ACC112 (cell line): ENCODE measurements at regions not wholly inside any gene's neighbourhood (a gene's known extent, or its start where the extent isn't known, plus 50 kb on each side); places are given as distances from the start of the nearest gene placed in this dataset.

ENCODE experiments used
- H2AFZ ChIP-seq: fragments of 200-600 bp; sonication (generic); one replicate; pipeline ENCODE4 v1.6.0; 2017; ENCODE audit warnings: antibody characterized with exemption, low read length; ENCODE audit not compliant: unreplicated experiment
- H3K27ac ChIP-seq: fragments of 200-600 bp; sonication (generic); 2 replicates; pipeline ENCODE4 v1.5.1; 2014; ENCODE audit warnings: low read depth, mild to moderate bottlenecking, antibody characterized with exemption, low read length, moderate library complexity
- H3K27me3 ChIP-seq: fragments of 200-600 bp; sonication (generic); 2 replicates; pipeline ENCODE4 v1.6.1; 2014; ENCODE audit warnings: mild to moderate bottlenecking, antibody characterized with exemption, low read length, moderate library complexity, mixed read lengths; ENCODE audit not compliant: insufficient read depth
- H3K36me3 ChIP-seq: fragments of 200-600 bp; sonication (generic); 2 replicates; pipeline ENCODE4 v1.6.1; 2016; ENCODE audit warnings: mild to moderate bottlenecking, antibody characterized with exemption, low read length, moderate library complexity, mixed read lengths; ENCODE audit not compliant: insufficient read depth
- H3K4me1 ChIP-seq: fragments of 200-600 bp; sonication (generic); one replicate; pipeline ENCODE4 v1.6.1; 2016; ENCODE audit warnings: low read length, mixed read lengths; ENCODE audit not compliant: insufficient read depth, unreplicated experiment, control insufficient read depth
- H3K4me3 ChIP-seq: fragments of 200-600 bp; sonication (generic); 2 replicates; pipeline ENCODE4 v1.5.1; 2014; ENCODE audit warnings: mild to moderate bottlenecking, low read depth, low read length
- H3K79me2 ChIP-seq: fragments of 200-600 bp; sonication (generic); one replicate; pipeline ENCODE4 v1.6.0; 2016; ENCODE audit warnings: low read length; ENCODE audit not compliant: control insufficient read depth, unreplicated experiment, insufficient read depth

DNA sequence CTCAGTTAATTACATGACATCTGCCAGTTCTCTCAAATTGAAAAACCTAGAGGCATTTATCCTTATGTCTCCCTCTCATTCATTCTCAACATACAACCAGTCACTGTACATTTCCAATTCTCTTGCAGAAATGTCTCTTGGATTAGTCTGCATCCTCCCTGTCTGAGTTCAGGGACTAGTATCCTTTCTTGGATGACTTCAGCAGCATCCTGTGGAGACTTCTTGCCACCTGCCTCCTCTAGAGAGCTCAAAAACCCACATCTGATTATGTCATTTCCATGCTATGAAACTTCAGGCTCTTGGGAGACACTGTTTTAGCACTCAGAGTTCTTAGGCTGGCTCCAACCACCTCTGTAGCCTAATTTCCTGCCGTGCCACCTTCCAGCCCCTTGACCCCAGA lies 515.1 kb upstream of the DIPK2B start:
- no peaks in the 10 kb centered on the region for H3K79me2 ChIP-seq
- H3K36me3 ChIP-seq: no peaks in the 10 kb centered on the region
- H3K27me3 ChIP-seq: no peaks in the 10 kb centered on the region
- peaks cover 47% of the 10 kb centered on the region for H3K4me1 ChIP-seq
- H2AFZ ChIP-seq: no peak overlapping the region
- peak overlapping the region; percentile 73 for H3K27ac ChIP-seq
- H3K4me3 ChIP-seq: no peak overlapping the region

DNA sequence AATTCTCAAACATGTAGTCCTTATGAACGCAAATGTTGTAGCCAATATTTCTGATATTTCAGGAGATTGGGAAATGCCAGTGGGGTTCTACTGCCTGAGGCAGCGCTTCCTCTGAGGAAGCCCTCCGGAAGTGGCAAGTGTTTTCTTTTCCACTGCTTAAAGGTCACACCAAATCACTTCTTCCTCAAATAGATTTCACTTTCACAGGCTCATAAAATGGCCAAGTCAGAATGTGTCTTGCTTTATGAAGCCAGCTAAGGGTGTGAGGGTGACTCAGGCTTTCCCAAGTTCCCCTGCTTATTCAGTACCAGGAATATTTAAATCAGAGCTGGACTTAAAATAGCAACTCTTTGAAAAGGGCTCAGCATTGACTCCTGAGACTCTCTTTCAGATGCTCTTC lies 514.2 kb upstream of the DIPK2B start:
- Histone ChIP-seq H3K36me3 (no peaks in the 10 kb centered on the region), H2AFZ (no peak overlapping the region), H3K4me1 (peaks cover 48% of the 10 kb centered on the region), H3K79me2 (no peaks in the 10 kb centered on the region), H3K27ac (peak overlapping the region; percentile 73), H3K4me3 (no peak overlapping the region), H3K27me3 (no peaks in the 10 kb centered on the region)

DNA sequence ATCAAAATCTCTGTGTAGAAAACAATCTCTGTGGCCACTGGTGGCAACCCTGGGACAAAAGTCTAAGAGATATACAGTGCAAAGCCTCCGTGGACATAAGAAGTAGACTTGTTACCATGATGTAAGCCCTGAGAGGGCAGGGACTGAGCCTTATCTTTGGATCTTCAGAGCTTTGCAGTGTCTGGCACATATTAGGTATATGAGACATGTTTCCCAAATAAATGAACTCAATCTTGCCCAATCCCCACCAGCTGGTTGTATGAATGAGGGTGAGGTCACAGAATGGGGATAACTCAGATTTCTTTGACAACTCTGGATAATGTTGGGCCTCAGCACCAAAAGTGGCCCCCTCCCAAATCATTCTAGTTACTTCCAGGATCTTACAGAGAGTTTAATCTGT lies 511.4 kb upstream of the DIPK2B start:
- Histone ChIP-seq H3K4me1 (peaks cover 63% of the 10 kb centered on the region), H3K36me3 (no peaks in the 10 kb centered on the region), H3K27ac (peak overlapping the region; percentile 99), H3K4me3 (0 out of 2 replicates have a peak overlapping the region, but pooled peaks have one; percentile 51), H2AFZ (no peak overlapping the region), H3K27me3 (no peaks in the 10 kb centered on the region), H3K79me2 (no peaks in the 10 kb centered on the region)

DNA sequence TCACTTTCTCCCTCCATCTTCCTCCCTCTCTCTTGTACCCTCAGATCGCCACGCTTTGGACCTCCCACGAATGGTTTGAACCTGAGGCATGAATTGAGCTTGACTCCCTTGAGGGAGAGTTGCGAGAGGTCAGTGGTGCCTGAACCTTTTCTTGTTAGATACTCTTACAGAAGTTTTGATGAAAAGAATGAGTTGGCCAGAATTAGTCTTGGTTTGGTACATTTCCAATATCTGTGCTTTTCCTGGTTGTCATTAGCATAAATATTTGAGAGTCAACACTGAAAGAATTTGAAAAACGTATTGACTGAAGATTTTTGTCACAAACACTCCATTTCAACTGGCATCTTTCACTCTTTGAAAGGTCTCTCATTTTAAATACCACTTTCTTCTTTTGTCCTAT lies 510.6 kb upstream of the DIPK2B start:
- Histone ChIP-seq H3K4me3 (peak overlapping the region; percentile 51), H3K27ac (peak overlapping the region; percentile 99)

DNA sequence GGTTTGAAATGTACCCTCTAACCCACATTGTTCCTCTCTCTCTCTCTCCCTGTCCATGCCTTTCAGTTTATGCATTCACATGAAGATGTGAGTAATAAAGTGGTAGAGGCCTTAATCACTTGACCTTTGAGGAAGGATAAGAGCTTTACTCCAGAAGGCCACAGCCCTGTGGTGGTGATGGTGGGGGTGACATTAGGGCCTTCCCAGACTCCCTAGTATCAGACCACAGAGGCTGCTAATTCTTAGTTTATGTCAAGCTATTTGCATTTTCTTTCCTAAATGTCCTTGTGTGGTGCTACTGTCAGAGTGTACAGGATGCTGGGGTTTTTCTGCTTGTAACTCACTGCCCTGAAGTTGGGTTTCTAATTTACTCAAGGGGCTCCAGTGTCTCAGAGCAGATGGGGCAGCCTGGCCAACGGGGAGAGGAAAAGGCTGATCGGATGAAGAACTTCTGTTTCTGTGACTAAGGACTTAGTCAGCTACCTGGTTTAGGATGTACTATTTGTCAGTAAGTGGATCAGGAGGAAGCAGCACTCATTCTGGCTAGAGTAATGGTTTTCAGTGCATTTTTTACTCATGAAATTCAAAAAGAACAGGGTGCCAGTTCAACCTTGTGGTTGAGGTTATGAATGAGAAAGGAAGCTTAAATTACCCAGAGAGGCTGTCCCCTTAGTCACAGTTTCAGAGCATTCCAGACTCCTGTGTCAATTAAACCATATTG lies 509.6 kb upstream of the DIPK2B start:
- Histone ChIP-seq H3K4me3 (peak overlapping the region; percentile 46; the same call in 1 of the 2 replicates), H3K4me1 (peaks cover 53% of the 10 kb centered on the region), H3K27me3 (no peaks in the 10 kb centered on the region), H3K27ac (peak overlapping the region; percentile 99), H3K79me2 (no peaks in the 10 kb centered on the region), H2AFZ (no peak overlapping the region), H3K36me3 (no peaks in the 10 kb centered on the region)

More for the DNA sequence above, 510.6 kb upstream of the DIPK2B start:
- Histone ChIP-seq H2AFZ (no peak overlapping the region), H3K4me1 (peaks cover 63% of the 10 kb centered on the region), H3K36me3 (no peaks in the 10 kb centered on the region), H3K27me3 (no peaks in the 10 kb centered on the region), H3K79me2 (no peaks in the 10 kb centered on the region)

DNA sequence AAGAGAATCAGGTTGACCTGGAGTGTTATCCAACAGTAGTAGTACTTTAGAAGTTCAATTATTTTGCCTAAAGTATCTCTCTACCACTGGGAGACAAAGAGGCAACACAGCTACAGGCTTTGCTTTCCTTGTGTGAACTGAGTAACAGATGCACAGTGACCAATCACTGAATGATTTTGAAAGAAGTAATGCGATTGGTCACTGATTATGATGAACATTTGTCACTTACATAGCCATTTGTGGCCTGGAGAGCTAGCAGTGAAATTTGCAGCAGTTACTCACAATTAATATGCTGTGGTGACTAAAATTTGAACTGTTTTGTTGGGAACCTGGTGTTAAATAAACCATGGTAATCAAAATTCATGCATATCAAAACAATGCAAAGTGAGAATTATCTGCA lies 508.7 kb upstream of the DIPK2B start:
- peak overlapping the region; percentile 99 for H3K27ac ChIP-seq
- H2AFZ ChIP-seq: peak overlapping the region; percentile 50

DNA sequence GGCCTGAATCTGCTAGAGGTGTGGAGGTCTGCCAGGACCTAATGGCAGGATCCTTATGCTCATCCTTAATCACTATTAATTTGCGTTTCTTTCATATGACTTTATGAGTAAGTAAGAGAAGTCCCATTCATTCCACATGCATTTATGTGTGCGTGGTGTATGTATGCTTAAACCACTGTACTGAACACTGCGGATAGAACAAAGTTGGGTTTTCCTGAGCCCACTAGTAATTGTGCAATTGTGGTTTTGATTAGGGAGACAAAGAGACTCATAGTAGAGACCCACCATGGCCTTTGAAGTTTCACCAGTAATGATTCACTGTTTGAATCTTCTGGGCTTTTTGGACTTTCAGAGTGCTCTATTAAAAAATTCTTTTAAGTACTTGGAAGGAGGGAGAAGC lies 498.5 kb upstream of the DIPK2B start:
- Histone ChIP-seq H2AFZ (no peak overlapping the region), H3K4me3 (0 out of 2 replicates have a peak overlapping the region, but pooled peaks have one; percentile 8), H3K27me3 (no peaks in the 10 kb centered on the region), H3K27ac (peak overlapping the region; percentile 90), H3K79me2 (no peaks in the 10 kb centered on the region), H3K4me1 (peaks cover 25% of the 10 kb centered on the region), H3K36me3 (no peaks in the 10 kb centered on the region)

More for the DNA sequence above, 508.7 kb upstream of the DIPK2B start:
- no peaks in the 10 kb centered on the region for H3K79me2 ChIP-seq
- no peaks in the 10 kb centered on the region for H3K36me3 ChIP-seq
- peak overlapping the region; percentile 46; the same call in 1 of the 2 replicates for H3K4me3 ChIP-seq
- no peaks in the 10 kb centered on the region for H3K27me3 ChIP-seq
- peaks cover 50% of the 10 kb centered on the region for H3K4me1 ChIP-seq

DNA sequence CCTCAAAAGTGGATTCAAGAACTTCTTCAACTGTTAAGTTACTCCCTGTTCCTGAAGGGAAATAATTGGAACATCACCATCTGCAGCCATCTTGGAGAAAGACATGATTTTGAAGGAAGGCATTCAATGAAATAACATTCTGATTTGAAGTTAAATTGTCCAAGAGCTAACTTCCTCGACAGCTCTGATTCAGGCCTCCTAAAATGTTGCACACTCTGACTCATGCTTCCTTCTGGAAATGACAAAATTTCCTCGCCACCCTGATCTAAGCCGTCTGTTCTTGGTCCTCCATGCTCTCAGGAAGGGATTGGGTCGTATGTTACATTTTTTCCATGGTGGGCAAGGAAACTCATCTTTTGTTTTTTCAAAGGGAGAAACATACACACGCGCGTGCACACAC lies 496.9 kb upstream of the DIPK2B start:
- H3K27ac ChIP-seq: peak overlapping the region; percentile 90
- H3K4me1 ChIP-seq: peaks cover 25% of the 10 kb centered on the region
- H3K79me2 ChIP-seq: no peaks in the 10 kb centered on the region
- H3K27me3 ChIP-seq: no peaks in the 10 kb centered on the region
- no peak overlapping the region for H2AFZ ChIP-seq
- H3K36me3 ChIP-seq: no peaks in the 10 kb centered on the region
- H3K4me3 ChIP-seq: no peak overlapping the region

DNA sequence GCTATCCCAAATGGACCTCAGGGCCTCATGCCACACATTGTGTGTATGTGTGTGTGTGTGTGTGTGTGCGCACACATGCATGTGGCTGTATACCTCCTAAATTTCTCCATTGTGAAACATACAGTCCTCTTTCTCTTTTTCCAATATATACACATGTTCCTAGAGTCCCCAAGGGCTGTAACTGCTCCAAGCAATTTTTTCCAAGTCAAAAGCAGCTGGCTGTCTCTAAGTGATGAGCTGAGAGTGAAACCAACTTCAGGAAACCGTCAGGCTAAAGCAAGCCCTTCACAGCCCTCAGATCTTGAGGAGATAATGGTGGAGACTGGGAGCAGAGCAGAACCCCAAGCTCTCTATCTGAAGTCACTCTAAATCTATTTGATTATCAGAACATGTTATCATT lies 496.1 kb upstream of the DIPK2B start:
- no peaks in the 10 kb centered on the region for H3K27me3 ChIP-seq
- H3K79me2 ChIP-seq: no peaks in the 10 kb centered on the region
- no peaks in the 10 kb centered on the region for H3K36me3 ChIP-seq
- peaks cover 25% of the 10 kb centered on the region for H3K4me1 ChIP-seq
- no peak overlapping the region for H3K4me3 ChIP-seq
- no peak overlapping the region for H2AFZ ChIP-seq
- peak overlapping the region; percentile 90 for H3K27ac ChIP-seq

DNA sequence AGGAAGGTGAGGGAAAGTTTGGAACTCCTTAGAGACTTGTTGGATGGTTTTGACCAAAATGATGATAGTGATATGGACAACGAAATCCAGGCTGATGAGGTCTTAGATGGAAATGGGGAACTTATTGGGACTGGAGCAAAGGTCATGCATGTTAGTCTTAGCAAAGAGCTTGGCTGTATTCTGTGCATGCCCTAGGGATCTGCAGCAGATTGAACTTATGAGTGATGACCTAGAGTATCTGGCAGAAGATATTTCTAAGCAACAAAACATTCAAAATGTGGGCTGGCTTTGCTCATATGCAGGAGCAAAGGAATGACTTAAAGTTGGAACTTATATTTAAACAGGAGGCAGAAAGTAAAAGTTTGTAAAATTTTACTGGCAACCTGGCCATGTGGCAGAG lies 489.3 kb upstream of the DIPK2B start:
- H2AFZ ChIP-seq: no peak overlapping the region
- no peaks in the 10 kb centered on the region for H3K79me2 ChIP-seq
- H3K27me3 ChIP-seq: no peaks in the 10 kb centered on the region
- H3K36me3 ChIP-seq: no peaks in the 10 kb centered on the region
- no peak overlapping the region for H3K27ac ChIP-seq
- no peak overlapping the region for H3K4me3 ChIP-seq
- H3K4me1 ChIP-seq: no peaks in the 10 kb centered on the region

DNA sequence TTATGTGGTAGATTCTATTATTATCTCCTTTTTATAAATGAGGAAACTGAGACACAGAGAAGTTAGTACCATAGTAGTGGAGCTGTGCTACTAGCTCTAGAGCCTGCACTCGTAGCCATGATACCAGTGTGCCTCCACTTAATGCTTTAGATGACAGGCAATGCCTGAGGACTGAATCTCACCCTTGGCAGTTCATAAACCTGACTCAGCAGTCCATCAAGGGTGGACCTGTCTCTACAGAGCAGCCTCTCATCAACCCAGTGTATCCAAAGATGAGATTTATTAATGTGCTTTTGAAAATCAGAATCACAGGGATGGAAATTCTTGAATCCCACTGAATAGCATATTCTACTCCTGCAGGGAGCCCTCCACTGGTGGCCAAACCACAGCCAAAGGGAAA lies 483.2 kb upstream of the DIPK2B start:
- H3K4me3 ChIP-seq: no peak overlapping the region
- H3K4me1 ChIP-seq: no peaks in the 10 kb centered on the region
- H3K27me3 ChIP-seq: no peaks in the 10 kb centered on the region
- no peak overlapping the region for H2AFZ ChIP-seq
- no peaks in the 10 kb centered on the region for H3K36me3 ChIP-seq
- H3K79me2 ChIP-seq: no peaks in the 10 kb centered on the region
- no peak overlapping the region for H3K27ac ChIP-seq
